ENCODE measurements at regions not wholly inside any gene's neighbourhood (a gene's known extent, or its start where the extent isn't known, plus 50 kb on each side); places are given as distances from the start of the nearest gene placed in this dataset.

- no peak for TF ChIP-seq CTCF (IDR thresholded peaks at IDR 0.05)
- TF ChIP-seq POLR2A (IDR thresholded peaks at IDR 0.05): no peak
Measured at GRCh38 chr11:98659431-98659830, 361.3 kb upstream of the CNTN5 start.
